ENCODE measurements at regions not wholly inside any gene's neighbourhood (a gene's known extent, or its start where the extent isn't known, plus 50 kb on each side); places are given as distances from the start of the nearest gene placed in this dataset.
"Not testable (repeated sequence)": the region's sequence is repeated elsewhere in the genome, so short reads cannot be mapped to it uniquely, and the experiment has no call there.

DNA sequence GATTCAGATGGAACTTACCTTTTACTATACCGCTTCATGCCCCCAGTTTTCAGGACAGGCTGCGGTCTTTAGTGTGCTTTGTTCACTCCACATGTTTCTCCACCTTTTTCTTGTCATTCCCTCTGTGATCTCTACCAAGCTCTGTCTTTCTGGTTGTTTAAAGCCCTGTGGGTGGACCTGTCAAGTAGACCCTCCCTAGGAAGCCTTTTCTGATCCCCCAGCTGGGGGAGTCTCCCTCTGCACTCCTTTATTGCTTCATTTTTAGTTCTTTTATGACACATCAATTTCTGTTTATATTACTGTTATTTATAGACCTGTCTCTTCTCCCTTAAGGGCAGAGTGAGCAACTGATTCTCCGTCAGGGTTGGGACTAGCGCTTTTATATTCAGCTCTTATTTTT, 150.2 kb downstream of the C4orf33 start:
- DNase-seq = no peak
- in situ Hi-C loops (cut with HindIII; ENCODE audit: low pct_ligation_motif_present, low pct_unique_long_range_greater_than_20kb, low sequenced_read_pairs) = no loop called here

DNA sequence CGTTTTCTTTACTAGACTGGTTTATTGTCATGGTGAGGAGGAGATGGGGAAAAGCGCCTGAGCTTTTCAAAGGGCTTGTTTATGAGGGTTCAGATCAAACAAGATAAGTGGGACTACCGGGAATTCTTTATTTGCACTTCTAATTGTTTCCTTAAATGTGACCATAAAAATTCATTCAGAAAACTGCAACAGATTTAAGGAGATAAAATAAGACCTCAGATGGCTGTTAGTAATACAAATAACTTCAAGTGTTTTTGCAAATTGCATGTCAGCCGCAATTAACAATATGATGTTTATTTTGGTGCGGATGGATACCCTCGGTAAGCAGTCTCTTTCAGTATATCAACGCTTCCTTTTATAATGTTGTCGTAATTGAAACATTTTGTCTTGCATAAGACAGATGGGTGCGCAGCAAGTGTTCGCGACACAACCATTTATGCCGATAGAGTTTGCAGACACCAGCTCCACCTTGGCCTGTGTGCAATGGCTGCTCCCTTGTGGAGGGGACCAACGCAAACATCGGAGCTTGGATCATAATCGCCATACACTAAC, 151.0 kb downstream of the C4orf33 start:
- in situ Hi-C loops (cut with HindIII; ENCODE audit: low pct_ligation_motif_present, low pct_unique_long_range_greater_than_20kb, low sequenced_read_pairs) = no loop called here
- DNase-seq = no peak

DNA sequence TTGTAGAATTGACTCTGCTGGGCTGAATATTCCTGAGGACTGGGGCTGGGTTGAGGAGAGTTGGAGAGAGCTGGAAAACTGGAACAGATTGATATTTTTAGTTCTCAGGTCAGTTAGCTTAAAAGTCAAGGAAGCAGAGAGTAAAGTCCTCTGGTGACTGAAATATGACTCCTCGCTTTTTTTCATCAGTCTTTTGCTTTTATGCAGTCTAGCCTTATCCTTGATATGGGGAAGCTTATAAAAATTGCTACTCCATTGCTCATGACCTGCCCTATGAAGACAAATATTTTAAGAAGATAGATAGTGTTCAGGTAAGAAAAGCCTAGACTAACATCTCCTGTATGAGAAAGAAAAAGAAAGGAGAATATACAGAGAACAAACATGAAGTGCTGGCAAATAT, 152.7 kb downstream of the C4orf33 start:
- in situ Hi-C loops (cut with HindIII; ENCODE audit: low pct_ligation_motif_present, low pct_unique_long_range_greater_than_20kb, low sequenced_read_pairs) = no loop called here
- DNase-seq = no peak

DNA sequence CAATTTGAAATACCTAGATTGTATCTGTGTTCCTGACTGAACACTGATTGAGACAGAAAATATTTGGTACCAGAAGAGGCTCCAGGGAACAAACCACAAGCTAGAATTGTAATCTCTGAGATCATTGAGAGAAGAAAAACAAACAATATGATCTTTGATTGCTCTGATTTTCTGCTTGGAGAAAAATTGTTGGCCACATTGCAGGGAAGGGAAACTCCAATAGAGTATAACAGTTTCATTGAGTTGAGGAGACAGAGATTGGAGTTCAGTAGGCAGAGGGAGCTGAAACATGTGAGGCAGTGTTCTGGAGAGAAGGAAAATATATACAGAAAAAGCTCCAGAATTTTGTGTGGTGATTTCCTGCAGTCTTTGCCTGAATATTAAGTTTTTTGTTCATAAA, 158.2 kb downstream of the C4orf33 start:
- in situ Hi-C loops (cut with HindIII; ENCODE audit: low pct_ligation_motif_present, low pct_unique_long_range_greater_than_20kb, low sequenced_read_pairs) = no loop called here
- DNase-seq = no peak

DNA sequence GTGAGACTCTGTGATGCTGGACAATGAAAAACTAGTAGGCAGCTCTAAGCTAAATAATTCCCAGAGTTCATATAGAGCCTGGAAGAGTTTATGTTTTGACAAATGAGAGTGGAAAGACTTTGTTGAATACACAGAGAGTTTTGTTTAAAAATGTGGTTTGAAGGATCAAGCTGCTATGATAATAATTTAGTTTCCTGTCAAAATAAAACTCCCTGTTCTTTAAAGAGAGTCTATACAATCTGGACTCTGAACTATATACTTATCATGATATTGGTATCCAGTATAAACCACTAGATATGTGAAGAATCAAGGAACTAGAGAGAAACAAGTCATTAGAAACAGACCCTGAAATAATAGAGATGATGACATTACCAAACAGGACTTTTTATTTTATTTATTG, 158.6 kb downstream of the C4orf33 start:
- no peak for DNase-seq
- in situ Hi-C loops (cut with HindIII; ENCODE audit: low pct_ligation_motif_present, low pct_unique_long_range_greater_than_20kb, low sequenced_read_pairs) = no loop called here

DNA sequence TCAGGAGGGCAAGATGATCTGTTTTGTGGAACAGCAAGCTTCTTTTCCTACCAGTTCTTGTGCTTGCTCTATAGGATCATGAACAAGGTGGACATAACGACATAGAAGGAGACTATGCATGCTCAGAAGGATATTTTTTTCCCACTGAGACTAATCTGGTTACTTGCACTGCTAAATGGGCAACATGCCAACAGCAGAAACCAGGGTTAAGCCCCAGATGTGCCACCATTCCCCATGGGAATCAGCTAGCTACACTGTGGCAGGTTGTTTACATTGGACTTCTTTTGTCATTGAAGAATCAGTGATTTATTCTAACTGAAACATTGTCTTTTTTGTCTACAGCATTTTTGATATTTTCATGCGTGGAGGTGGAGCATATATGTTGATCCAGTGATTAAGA, 165.6 kb downstream of the C4orf33 start:
- DNase-seq = no peak
- in situ Hi-C loops (cut with HindIII; ENCODE audit: low pct_ligation_motif_present, low pct_unique_long_range_greater_than_20kb, low sequenced_read_pairs) = no loop called here

DNA sequence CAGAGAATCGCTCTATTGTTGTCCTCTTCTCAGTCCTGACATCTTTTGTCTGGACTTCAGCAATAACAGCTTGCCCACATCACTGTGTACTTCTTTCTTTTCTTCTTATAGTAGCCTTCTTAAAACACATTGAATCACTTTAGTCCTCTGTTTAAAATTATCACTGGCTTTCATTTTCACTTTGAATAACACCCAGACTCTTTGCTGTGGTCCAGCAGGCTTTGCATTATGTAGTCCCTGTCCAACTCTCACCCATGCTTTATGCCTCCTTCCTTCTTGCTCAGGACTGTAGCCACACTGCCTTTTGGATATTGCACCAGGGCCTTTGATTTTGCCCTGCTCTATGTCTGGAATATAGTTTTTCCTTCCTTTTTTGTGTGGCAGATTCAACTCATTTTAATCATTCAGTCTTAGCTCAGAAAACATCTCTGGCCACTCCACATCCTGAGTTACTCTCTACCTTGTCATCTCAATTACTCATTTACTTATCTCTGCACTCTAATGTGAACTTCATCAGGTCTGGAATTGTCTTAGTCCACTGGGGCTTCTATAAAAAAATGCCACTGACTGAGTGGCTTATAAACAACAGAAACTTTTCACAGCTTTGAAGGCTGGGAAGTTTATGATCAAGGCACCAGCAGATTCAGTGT, 168.2 kb downstream of the C4orf33 start:
- in situ Hi-C loops (cut with HindIII; ENCODE audit: low pct_ligation_motif_present, low pct_unique_long_range_greater_than_20kb, low sequenced_read_pairs) = no loop called here
- DNase-seq = no peak

DNA sequence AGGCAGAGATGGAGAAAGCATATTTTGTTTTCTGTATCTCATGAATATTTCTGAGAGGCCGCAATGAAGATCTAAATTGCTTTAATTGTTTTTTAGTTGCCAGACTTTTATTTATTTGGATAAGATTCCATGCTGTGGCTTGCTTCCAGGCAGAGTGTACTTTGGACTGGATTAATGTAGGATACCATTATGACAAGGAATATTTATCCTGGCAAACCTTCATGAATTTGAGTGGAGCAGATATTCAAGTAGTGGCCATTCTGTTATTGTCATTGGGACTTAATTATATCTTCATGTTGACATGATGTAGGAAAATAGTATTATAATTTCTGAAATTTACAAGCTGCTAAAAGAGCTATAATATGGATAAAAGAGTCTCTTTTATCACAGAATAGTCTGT, 182.9 kb downstream of the C4orf33 start:
- in situ Hi-C loops (cut with HindIII; ENCODE audit: low pct_ligation_motif_present, low pct_unique_long_range_greater_than_20kb, low sequenced_read_pairs) = no loop called here
- no peak for DNase-seq

DNA sequence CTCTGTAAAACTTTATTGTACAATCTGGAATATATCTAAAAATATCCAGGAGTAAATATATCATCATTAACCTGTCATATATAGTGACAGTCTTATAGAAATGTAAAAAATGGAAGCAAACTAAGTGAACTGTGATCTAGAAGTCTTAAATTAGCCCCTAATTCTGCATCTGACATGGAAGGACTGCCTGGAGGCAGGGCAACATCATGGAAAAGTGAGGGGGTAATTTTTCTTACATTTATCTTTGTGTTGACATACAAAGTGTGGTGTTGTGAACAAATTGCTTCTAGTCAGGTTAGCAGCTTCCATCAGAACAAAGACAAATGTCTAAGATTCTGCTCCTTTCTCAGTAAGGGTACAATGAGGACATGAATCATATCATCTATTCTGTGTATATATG, 186.3 kb downstream of the C4orf33 start:
- in situ Hi-C loops (cut with HindIII; ENCODE audit: low pct_ligation_motif_present, low pct_unique_long_range_greater_than_20kb, low sequenced_read_pairs) = no loop called here
- no peak for DNase-seq

DNA sequence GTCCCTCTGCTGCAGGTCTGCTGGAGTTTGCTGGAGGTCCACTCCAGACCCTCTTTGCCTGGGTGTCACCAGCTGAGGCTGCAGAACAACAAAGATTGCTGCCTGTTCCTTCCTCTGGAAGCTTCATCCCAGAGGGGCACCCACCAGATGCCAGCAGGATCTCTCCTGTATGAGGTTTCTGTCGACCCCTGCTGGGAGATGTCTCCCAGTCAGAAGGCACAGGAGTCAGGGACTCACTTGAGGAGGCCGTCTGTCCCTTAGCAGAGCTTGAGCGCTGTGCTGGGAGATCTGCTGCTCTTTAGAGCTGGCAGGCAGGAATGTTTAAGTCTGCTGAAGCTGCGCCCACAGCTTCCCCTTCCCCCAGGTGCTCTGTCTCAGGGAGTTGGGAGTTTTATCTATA, 196.2 kb downstream of the C4orf33 start:
- DNase-seq = not testable (repeated sequence)

DNA sequence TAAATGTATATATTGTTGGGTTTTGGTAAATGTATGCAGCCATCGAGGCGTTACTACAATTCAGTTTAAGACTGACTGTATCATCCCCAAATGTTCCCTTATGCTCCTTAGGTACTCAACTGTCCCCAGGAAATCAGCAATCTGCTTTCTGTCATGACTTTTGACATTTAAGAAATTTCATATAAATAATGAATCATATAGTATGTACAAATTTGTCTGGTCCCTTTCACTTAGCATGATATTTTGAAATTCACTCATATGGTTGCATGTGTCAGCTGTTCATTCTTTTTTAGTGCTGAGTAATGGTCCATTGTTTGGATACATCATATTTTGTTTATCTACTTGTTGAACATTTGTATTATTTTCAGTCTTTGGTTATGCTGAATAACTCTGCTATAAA, 218.8 kb downstream of the C4orf33 start:
- in situ Hi-C loops (cut with HindIII; ENCODE audit: low pct_ligation_motif_present, low pct_unique_long_range_greater_than_20kb, low sequenced_read_pairs) = no loop called here
- no peak for DNase-seq

More for the DNA sequence above, 196.2 kb downstream of the C4orf33 start:
- in situ Hi-C loops (cut with HindIII; ENCODE audit: low pct_ligation_motif_present, low pct_unique_long_range_greater_than_20kb, low sequenced_read_pairs) = not testable (repeated sequence)

DNA sequence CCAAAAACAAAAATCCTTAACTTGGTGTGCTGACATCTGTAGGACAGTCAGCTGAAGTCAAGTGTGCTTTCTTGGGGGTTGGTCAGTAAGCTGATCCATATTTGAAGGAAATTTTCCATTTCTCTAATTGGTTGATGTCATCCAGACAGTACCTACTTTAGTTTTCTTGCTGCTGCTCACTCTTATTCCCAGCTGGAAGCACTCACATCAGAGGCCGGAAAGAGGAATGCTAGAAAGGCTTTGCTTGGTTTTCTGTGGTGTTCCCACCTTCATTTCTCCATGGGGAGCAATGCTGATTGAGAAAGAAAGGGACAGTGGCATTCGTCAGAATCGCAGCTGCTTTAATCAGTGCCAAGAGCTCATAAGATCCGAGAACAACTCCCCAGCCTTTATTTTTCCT, 227.0 kb downstream of the C4orf33 start:
- DNase-seq = no peak
- in situ Hi-C loops (cut with HindIII; ENCODE audit: low pct_ligation_motif_present, low pct_unique_long_range_greater_than_20kb, low sequenced_read_pairs) = no loop called here

DNA sequence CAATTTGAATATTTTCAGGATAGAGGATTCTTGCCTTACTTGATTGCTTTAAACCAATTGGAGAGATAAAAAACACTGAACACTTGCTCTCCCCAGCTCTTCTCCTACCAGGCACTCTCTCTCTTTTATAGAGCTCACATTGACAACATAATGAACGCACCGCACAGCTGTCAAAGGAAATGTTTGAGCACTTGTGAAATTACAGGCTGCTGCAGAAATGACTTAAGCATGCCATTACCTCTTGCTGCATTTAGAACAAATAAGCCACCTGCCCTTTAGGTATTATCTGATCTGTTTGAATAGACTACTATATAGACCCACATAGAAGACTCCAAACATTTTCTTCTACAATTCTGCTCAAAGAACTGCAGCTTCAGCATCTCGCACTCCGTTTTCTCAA, 227.7 kb downstream of the C4orf33 start:
- in situ Hi-C loops (cut with HindIII; ENCODE audit: low pct_ligation_motif_present, low pct_unique_long_range_greater_than_20kb, low sequenced_read_pairs) = no loop called here
- DNase-seq = no peak

DNA sequence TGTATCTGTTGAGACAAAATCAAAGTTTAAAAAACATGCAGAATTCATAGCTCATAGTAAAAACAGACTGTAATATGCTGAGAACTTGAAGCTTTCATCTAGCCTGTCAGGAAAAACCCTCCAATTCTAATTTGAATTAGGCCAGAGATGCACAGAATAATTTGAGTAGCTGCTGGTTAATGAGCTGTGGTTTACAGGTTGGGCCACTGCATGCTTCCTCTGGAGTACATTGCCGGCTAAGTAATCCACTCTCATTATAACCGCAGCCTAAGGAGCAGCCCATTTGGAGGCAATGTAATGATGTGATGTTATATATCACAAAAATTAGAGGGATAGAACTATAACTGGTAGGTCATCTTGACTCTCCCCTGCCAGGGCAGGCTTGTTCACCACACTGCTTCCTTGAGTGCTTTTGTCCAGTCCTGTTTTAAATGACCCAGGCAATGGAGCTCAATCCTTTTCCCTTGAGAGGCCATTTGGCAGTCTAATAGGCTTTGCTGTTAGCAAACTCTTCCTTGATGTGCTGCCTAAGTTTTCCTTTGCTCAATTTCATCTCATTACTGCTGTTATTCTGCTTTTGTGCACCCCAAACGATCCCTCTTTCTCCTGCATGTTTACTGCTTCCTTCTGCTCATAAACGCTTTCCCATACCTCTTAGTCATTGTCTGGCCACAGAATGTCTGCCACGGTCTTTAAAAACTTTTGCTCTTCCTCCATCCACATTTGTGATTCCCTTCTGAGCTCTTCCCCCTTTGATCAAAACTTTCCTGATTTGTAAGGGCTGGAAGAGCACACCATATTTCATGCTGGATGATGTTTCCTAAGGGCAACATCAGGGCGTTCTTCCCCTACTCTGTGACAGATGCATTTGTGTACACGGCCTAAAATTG, 230.9 kb downstream of the C4orf33 start:
- in situ Hi-C loops (cut with HindIII; ENCODE audit: low pct_ligation_motif_present, low pct_unique_long_range_greater_than_20kb, low sequenced_read_pairs) = no loop called here
- DNase-seq = no peak

DNA sequence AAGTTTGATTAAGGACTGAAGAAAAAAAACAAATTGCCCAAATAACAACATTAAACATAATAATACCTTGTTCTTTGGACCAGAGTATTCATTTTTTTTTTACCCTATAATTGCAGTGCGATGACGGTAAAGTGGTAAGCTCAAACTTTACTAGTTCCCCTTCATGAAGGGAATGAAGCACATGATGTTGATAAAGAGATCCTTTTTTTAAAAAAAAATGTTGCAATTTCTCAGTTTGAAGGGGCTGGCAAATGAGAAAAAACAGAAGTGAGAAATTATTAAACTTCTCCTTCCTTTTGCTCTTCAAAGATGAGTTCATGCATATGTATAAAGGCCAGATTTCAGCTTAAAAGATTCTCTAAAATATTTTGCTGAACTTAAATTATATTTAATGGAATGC, 231.7 kb downstream of the C4orf33 start:
- in situ Hi-C loops (cut with HindIII; ENCODE audit: low pct_ligation_motif_present, low pct_unique_long_range_greater_than_20kb, low sequenced_read_pairs) = no loop called here
- no peak for DNase-seq

DNA sequence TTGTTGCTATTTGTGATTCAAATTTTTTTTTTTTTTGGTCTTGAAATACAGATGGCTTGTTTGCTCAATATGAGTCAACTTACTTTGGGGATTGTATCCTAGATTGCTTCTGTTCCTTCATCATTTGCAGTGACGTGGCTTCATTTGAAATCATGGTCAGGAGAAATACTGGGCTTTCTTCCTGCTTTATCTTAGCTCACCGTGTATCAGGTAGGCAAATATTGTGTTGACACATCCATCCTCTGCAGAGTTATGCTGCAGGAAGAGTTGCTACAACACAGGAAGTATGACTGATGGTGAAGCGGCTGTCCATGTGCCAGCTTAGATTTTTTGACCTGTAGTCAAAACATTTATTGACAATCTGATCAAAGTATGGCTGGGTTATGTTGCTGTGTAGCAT, 232.2 kb downstream of the C4orf33 start:
- DNase-seq = no peak
- in situ Hi-C loops (cut with HindIII; ENCODE audit: low pct_ligation_motif_present, low pct_unique_long_range_greater_than_20kb, low sequenced_read_pairs) = no loop called here

DNA sequence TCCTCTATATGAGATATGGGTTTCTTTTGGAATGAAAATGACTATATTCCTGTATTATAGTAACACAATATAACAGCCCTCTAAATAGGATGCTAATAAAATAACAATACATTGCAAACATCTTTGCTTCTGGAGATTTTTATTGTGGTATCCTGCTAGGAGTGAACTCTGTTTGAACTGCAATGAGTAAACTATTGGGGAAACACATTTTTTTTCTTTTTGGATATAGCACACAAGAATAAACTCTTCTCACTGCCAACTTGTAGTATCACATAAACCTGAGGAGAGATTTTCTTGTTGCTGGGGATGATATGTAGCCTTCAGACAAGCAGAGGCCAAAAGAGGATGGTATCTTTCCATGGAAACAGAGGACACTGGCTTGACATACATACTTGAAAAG, 238.2 kb downstream of the C4orf33 start:
- no peak for DNase-seq
- in situ Hi-C loops (cut with HindIII; ENCODE audit: low pct_ligation_motif_present, low pct_unique_long_range_greater_than_20kb, low sequenced_read_pairs) = no loop called here

DNA sequence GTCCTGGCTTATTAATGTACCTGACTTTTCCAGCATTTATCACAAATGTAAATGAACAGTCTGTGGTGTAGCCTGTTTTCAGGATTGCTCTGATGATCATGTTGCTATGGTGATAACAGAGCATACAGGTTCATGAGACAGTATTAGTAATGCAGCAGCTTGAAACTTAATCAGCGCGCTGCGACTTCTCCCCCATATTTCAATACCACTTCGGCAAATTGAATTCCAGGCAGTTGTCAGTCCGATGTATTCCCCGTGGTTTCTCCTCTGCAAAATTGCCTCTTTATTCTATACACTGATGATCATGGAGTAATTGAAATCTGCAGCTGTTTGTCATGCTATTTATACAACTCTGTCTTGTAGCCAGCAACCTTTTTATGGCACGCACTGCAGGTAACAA, 239.3 kb downstream of the C4orf33 start:
- no peak for DNase-seq
- in situ Hi-C loops (cut with HindIII; ENCODE audit: low pct_ligation_motif_present, low pct_unique_long_range_greater_than_20kb, low sequenced_read_pairs) = no loop called here

DNA sequence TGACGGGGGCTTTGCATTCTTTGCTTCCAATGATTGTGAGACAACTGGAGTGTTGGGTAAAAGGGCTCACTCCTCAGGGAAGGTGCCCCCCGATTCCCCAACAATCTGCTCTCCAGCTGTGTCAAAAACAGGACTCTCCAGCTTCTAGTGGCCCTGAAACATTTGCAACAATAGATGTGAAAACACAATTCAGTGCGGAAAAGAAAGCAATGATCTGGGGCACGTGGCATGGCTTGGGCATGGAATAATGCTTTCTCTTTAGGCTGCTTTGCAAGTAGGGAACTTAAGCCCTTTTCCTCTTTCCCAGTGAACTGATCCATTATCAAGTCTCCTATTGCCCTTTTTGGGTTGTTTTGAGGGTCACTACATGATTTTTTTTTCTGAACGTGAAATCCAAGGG, 239.9 kb downstream of the C4orf33 start:
- DNase-seq = no peak
- in situ Hi-C loops (cut with HindIII; ENCODE audit: low pct_ligation_motif_present, low pct_unique_long_range_greater_than_20kb, low sequenced_read_pairs) = no loop called here
